ENCODE measurements at regions not wholly inside any gene's neighbourhood (a gene's known extent, or its start where the extent isn't known, plus 50 kb on each side); places are given as distances from the start of the nearest gene placed in this dataset.

DNA sequence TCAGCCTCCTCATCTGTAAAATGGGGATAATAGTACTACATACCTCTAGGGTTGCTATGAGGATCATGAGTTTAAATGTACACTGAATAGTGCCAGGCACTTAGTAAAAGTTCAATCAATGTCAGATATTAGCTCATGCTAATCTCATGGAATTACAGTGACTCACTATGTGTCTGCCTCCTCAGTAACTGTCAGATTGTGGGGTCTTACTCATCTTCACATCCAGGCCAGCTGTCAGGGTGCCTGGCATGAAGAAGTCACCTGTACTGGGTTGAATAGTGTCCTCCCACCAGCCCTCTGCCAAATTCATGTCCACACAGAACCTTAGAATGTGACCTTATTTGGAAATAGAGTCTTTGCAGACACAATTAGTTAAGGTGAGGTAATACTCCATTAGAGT lies 54.3 kb upstream of the STIM2 start:
- Mint-ChIP-seq H3K9me3 (ENCODE audit: low read depth) (peaks cover 3% of the 10 kb centered on the region), H3K4me3 (no peak overlapping the region), H3K36me3 (no peaks in the 10 kb centered on the region), H3K4me1 (peaks cover 3% of the 10 kb centered on the region), H3K27ac (no peak overlapping the region), H3K27me3 (no peaks in the 10 kb centered on the region)
- no peak for DNase-seq
- no peak for ATAC-seq
- CTCF ChIA-PET = no interaction called here

DNA sequence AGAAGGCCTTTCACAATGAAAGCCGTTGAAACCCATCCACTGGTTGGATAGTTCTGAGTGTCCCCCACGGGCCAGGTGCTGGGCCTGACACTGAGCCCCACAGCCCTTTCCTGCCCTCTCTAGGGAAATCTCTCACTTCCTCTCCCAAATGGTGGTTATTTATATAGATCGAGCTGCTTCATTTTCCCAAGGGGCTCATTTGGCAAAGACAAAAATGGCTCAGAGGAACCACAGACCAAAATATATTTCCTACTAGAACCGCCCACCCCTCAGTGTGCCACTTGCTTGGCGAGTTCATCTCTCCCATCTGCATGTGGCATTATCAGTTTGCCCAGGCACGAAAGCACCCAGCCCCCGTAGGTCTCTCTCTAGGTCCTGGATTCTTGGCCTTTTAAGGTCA lies 53.3 kb upstream of the STIM2 start:
- H3K27ac Mint-ChIP-seq = no peak overlapping the region
- H3K27me3 Mint-ChIP-seq = no peaks in the 10 kb centered on the region
- ATAC-seq = no peak
- no peaks in the 10 kb centered on the region for H3K36me3 Mint-ChIP-seq
- CTCF ChIA-PET = no interaction called here
- peaks cover 10% of the 10 kb centered on the region for H3K4me1 Mint-ChIP-seq
- no peak for DNase-seq
- H3K9me3 Mint-ChIP-seq (ENCODE audit: low read depth) = peaks cover 4% of the 10 kb centered on the region
- no peak overlapping the region for H3K4me3 Mint-ChIP-seq

DNA sequence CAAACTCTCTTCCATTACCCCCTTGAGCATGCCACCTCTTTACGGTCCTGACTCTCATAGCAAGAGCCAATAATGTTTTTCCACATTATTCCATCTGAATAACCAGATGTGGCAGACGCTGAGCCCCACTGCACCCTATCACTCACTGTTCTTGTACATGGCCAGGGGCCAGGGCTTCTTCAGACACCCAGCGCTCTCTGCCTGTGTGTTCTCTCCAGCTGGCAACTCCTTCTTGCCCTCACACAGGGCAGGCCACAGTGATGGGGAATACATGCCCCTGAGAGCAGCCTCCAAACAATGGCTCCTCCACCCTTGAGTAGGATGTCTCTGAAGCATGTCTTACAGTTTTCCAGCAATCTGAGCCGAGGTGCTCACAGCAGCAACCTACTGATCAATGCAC lies 50.8 kb upstream of the STIM2 start:
- Mint-ChIP-seq H3K36me3 (no peaks in the 10 kb centered on the region), H3K27me3 (no peaks in the 10 kb centered on the region), H3K9me3 (ENCODE audit: low read depth) (peaks cover 4% of the 10 kb centered on the region), H3K4me1 (peaks cover 11% of the 10 kb centered on the region), H3K27ac (no peak overlapping the region), H3K4me3 (no peak overlapping the region)
- CTCF ChIA-PET = interaction anchor here (0.8 kb wide), 1 partner anchor 12 kb away, joined by 3 read pairs; no protein-coding TSS in a partner anchor
- ATAC-seq (no peak), DNase-seq (no peak)
